ENCODE measurements at regions not wholly inside any gene's neighbourhood (a gene's known extent, or its start where the extent isn't known, plus 50 kb on each side); places are given as distances from the start of the nearest gene placed in this dataset.

DNA sequence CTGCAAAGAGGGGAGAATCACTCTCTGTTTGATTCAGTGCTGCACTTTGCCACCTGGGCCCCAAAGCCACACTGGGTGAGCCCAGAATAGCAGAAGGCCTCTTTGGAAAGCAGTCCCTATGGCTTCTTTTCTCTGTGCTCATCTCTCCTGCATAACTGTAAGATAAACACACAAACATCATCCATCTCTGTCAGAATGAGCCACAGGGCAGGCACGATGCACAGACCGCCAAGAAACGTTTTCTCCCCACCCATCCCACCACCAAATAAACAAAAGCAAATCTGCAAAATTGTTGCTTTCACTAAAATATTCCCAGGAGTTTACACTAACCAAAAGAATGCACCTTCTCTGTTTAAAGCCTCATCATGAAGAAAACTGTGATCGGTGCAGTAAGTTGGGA lies 196.4 kb upstream of the POU2AF2 start:
- Histone ChIP-seq H3K4me2 (ENCODE audit: low read length) (no peak overlapping the region), H3K4me3 (replicated peaks in 1 of 2; ENCODE audit: low read depth in 1 of 2, low read length in 2 of 2) (no peak overlapping the region), H3K79me2 (ENCODE audit: insufficient read depth, low read length) (no peaks in the 10 kb centered on the region), H3K9me3 (ENCODE audit: control insufficient read depth in 1 of 2, insufficient read depth in 1 of 2, low read depth in 1 of 2, low read length in 2 of 2) (no peaks in the 10 kb centered on the region), H3K27ac (ENCODE audit: low read depth, low read length) (no peak overlapping the region), H3K9me2 (ENCODE audit: insufficient read depth) (no peaks in the 10 kb centered on the region), H2AFZ (ENCODE audit: low read depth, low read length, poor library complexity, severe bottlenecking) (no peak overlapping the region), H4K20me1 (ENCODE audit: insufficient read depth) (no peaks in the 10 kb centered on the region), H3K36me3 (ENCODE audit: control insufficient read depth in 1 of 2, insufficient read depth in 2 of 2, low read length in 2 of 2) (no peaks in the 10 kb centered on the region), H3K9ac (ENCODE audit: low read length) (no peak overlapping the region), H3K27me3 (ENCODE audit: insufficient read depth, low read length) (no peaks in the 10 kb centered on the region), H3K4me1 (ENCODE audit: control insufficient read depth in 1 of 2, insufficient read depth in 2 of 2, low read length in 2 of 2) (no peaks in the 10 kb centered on the region)
- POLR2A ChIA-PET: no interaction called here
- no TSS peak for BruUV-seq (replicated peaks)
- DNase-seq (ENCODE audit: low read depth, low spot score) (no peak), ATAC-seq (no peak)
- TF ChIP-seq RAD21 (IDR thresholded peaks at IDR 0.05; ENCODE audit: low read depth) (no peak), FOSL1 (IDR thresholded peaks at IDR 0.05; ENCODE audit: low read depth) (no peak), ZNF274 (IDR thresholded peaks at IDR 0.05; ENCODE audit: low read depth, low read length) (no peak), POLR2A (IDR thresholded peaks at IDR 0.05; ENCODE audit: borderline replicate concordance, extremely low read depth, insufficient read depth, insufficient read length) (no peak)
- CTCF ChIA-PET: no interaction called here
- RAD21 ChIA-PET (ENCODE audit: low non-redundant PET in 1 of 2, low total read pairs in 2 of 2, uncharacterized antibody in 2 of 2, unreplicated experiment in 2 of 2): no interaction called here
- intact Hi-C loops (cut with micrococcal nuclease): no loop called here

GRCh38 chr11:111047374-111047773 lies 198.2 kb upstream of the POU2AF2 start:
- Histone ChIP-seq H3K79me2 (ENCODE audit: insufficient read depth, low read length) (no peaks in the 10 kb centered on the region), H2AFZ (ENCODE audit: low read depth, low read length, poor library complexity, severe bottlenecking) (no peak overlapping the region), H3K27me3 (ENCODE audit: insufficient read depth, low read length) (no peaks in the 10 kb centered on the region), H3K9me3 (ENCODE audit: control insufficient read depth in 1 of 2, insufficient read depth in 1 of 2, low read depth in 1 of 2, low read length in 2 of 2) (no peaks in the 10 kb centered on the region), H3K9ac (ENCODE audit: low read length) (no peak overlapping the region), H3K4me2 (ENCODE audit: low read length) (no peak overlapping the region), H3K9me2 (ENCODE audit: insufficient read depth) (no peaks in the 10 kb centered on the region), H3K4me1 (ENCODE audit: control insufficient read depth in 1 of 2, insufficient read depth in 2 of 2, low read length in 2 of 2) (no peaks in the 10 kb centered on the region), H3K4me3 (replicated peaks in 1 of 2; ENCODE audit: low read depth in 1 of 2, low read length in 2 of 2) (no peak overlapping the region), H3K36me3 (ENCODE audit: control insufficient read depth in 1 of 2, insufficient read depth in 2 of 2, low read length in 2 of 2) (no peaks in the 10 kb centered on the region), H3K27ac (ENCODE audit: low read depth, low read length) (no peak overlapping the region), H4K20me1 (ENCODE audit: insufficient read depth) (no peaks in the 10 kb centered on the region)
- ChIA-PET POLR2A (no interaction called here), CTCF (no interaction called here), RAD21 (ENCODE audit: low non-redundant PET in 1 of 2, low total read pairs in 2 of 2, uncharacterized antibody in 2 of 2, unreplicated experiment in 2 of 2) (no interaction called here)
- DNase-seq (ENCODE audit: low read depth, low spot score) (no peak), ATAC-seq (no peak)
- intact Hi-C loops (cut with micrococcal nuclease): no loop called here
- no TSS peak for BruUV-seq (replicated peaks)
- TF ChIP-seq FOSL1 (IDR thresholded peaks at IDR 0.05; ENCODE audit: low read depth): no peak
- TF ChIP-seq CTCF (IDR thresholded peaks at IDR 0.05 in 2 of 3, conservative IDR thresholded peaks at IDR 0.05 in 1 of 3; ENCODE audit: borderline replicate concordance in 1 of 3, insufficient read depth in 1 of 3, low read depth in 2 of 3, low read length in 2 of 3): no peak
- TF ChIP-seq, protein P1, sequence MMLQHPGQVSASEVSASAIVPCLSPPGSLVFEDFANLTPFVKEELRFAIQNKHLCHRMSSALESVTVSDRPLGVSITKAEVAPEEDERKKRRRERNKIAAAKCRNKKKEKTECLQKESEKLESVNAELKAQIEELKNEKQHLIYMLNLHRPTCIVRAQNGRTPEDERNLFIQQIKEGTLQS (IDR thresholded peaks at IDR 0.05): no peak
- TF ChIP-seq, protein P2, sequence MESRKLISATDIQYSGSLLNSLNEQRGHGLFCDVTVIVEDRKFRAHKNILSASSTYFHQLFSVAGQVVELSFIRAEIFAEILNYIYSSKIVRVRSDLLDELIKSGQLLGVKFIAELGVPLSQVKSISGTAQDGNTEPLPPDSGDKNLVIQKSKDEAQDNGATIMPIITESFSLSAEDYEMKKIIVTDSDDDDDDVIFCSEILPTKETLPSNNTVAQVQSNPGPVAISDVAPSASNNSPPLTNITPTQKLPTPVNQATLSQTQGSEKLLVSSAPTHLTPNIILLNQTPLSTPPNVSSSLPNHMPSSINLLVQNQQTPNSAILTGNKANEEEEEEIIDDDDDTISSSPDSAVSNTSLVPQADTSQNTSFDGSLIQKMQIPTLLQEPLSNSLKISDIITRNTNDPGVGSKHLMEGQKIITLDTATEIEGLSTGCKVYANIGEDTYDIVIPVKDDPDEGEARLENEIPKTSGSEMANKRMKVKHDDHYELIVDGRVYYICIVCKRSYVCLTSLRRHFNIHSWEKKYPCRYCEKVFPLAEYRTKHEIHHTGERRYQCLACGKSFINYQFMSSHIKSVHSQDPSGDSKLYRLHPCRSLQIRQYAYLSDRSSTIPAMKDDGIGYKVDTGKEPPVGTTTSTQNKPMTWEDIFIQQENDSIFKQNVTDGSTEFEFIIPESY (IDR thresholded peaks at IDR 0.05; ENCODE audit: extremely low read depth, insufficient replicate concordance, low read length): no peak
- TF ChIP-seq, protein P3, sequence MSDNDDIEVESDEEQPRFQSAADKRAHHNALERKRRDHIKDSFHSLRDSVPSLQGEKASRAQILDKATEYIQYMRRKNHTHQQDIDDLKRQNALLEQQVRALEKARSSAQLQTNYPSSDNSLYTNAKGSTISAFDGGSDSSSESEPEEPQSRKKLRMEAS (IDR thresholded peaks at IDR 0.05): no peak
- TF ChIP-seq EGR1 (IDR thresholded peaks at IDR 0.05; ENCODE audit: low read depth): no peak
- TF ChIP-seq SIN3A (IDR thresholded peaks at IDR 0.05; ENCODE audit: low read depth): no peak
- TF ChIP-seq POLR2AphosphoS5 (IDR thresholded peaks at IDR 0.05; ENCODE audit: low read depth, low read length): no peak
- no peak for TF ChIP-seq JUND (IDR thresholded peaks at IDR 0.05)
- TF ChIP-seq, protein P4, sequence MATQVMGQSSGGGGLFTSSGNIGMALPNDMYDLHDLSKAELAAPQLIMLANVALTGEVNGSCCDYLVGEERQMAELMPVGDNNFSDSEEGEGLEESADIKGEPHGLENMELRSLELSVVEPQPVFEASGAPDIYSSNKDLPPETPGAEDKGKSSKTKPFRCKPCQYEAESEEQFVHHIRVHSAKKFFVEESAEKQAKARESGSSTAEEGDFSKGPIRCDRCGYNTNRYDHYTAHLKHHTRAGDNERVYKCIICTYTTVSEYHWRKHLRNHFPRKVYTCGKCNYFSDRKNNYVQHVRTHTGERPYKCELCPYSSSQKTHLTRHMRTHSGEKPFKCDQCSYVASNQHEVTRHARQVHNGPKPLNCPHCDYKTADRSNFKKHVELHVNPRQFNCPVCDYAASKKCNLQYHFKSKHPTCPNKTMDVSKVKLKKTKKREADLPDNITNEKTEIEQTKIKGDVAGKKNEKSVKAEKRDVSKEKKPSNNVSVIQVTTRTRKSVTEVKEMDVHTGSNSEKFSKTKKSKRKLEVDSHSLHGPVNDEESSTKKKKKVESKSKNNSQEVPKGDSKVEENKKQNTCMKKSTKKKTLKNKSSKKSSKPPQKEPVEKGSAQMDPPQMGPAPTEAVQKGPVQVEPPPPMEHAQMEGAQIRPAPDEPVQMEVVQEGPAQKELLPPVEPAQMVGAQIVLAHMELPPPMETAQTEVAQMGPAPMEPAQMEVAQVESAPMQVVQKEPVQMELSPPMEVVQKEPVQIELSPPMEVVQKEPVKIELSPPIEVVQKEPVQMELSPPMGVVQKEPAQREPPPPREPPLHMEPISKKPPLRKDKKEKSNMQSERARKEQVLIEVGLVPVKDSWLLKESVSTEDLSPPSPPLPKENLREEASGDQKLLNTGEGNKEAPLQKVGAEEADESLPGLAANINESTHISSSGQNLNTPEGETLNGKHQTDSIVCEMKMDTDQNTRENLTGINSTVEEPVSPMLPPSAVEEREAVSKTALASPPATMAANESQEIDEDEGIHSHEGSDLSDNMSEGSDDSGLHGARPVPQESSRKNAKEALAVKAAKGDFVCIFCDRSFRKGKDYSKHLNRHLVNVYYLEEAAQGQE (IDR thresholded peaks at IDR 0.05; ENCODE audit: low read depth): no peak
- TF ChIP-seq EZH2 (IDR thresholded peaks at IDR 0.05): no peak
- no peak for TF ChIP-seq RAD21 (IDR thresholded peaks at IDR 0.05; ENCODE audit: low read depth)
